Progenitor cell of endocrine pancreas (in vitro differentiated cells): ENCODE measurements at regions not wholly inside any gene's neighbourhood (a gene's known extent, or its start where the extent isn't known, plus 50 kb on each side); places are given as distances from the start of the nearest gene placed in this dataset.

Experiments used
- DNase-seq: peaks from one replicate; pipeline ENCODE4 v3.0.0; 2021; ENCODE audit warnings: low spot score; ENCODE audit not compliant: unreplicated experiment
- H3K27ac Mint-ChIP-seq: 2 replicates; pipeline ENCODE4 v1.8.0; 2021; ENCODE audit warnings: mild to moderate bottlenecking, moderate library complexity, mixed read lengths
- H3K27me3 Mint-ChIP-seq: 2 replicates; pipeline ENCODE4 v1.8.0; 2021; ENCODE audit warnings: mixed read lengths
- H3K36me3 Mint-ChIP-seq: 2 replicates; pipeline ENCODE4 v1.8.0; 2022; ENCODE audit warnings: mixed read lengths; ENCODE audit not compliant: insufficient read depth
- H3K4me1 Mint-ChIP-seq: 2 replicates; pipeline ENCODE4 v1.8.0; 2021; ENCODE audit warnings: low read depth, mixed read lengths
- H3K4me3 Mint-ChIP-seq: 2 replicates; pipeline ENCODE4 v1.8.0; 2021; ENCODE audit warnings: low read depth, mild to moderate bottlenecking, moderate library complexity, mixed read lengths
- H3K9me3 Mint-ChIP-seq: 2 replicates; pipeline ENCODE4 v1.8.0; 2021; ENCODE audit warnings: low read depth, mixed read lengths
- TF ChIP-seq, protein P1 (sequence below): fragments of 200-600 bp; sonication (generic); IDR thresholded peaks from one replicate; pipeline ENCODE4 v1.5.0; 2021; ENCODE audit warnings: antibody characterized with exemption, mild to moderate bottlenecking; ENCODE audit not compliant: unreplicated experiment

GRCh38 chr12:89884952-89885351 is 176.3 kb upstream of the ATP2B1 start:
- H3K9me3 Mint-ChIP-seq = no peaks in the 10 kb centered on the region
- no peak overlapping the region for H3K27ac Mint-ChIP-seq
- TF ChIP-seq, protein P1, sequence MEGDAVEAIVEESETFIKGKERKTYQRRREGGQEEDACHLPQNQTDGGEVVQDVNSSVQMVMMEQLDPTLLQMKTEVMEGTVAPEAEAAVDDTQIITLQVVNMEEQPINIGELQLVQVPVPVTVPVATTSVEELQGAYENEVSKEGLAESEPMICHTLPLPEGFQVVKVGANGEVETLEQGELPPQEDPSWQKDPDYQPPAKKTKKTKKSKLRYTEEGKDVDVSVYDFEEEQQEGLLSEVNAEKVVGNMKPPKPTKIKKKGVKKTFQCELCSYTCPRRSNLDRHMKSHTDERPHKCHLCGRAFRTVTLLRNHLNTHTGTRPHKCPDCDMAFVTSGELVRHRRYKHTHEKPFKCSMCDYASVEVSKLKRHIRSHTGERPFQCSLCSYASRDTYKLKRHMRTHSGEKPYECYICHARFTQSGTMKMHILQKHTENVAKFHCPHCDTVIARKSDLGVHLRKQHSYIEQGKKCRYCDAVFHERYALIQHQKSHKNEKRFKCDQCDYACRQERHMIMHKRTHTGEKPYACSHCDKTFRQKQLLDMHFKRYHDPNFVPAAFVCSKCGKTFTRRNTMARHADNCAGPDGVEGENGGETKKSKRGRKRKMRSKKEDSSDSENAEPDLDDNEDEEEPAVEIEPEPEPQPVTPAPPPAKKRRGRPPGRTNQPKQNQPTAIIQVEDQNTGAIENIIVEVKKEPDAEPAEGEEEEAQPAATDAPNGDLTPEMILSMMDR = no peak
- H3K27me3 Mint-ChIP-seq = no peaks in the 10 kb centered on the region
- no peaks in the 10 kb centered on the region for H3K4me1 Mint-ChIP-seq
- no peaks in the 10 kb centered on the region for H3K36me3 Mint-ChIP-seq
- no peak for DNase-seq
- H3K4me3 Mint-ChIP-seq = no peak overlapping the region

DNA sequence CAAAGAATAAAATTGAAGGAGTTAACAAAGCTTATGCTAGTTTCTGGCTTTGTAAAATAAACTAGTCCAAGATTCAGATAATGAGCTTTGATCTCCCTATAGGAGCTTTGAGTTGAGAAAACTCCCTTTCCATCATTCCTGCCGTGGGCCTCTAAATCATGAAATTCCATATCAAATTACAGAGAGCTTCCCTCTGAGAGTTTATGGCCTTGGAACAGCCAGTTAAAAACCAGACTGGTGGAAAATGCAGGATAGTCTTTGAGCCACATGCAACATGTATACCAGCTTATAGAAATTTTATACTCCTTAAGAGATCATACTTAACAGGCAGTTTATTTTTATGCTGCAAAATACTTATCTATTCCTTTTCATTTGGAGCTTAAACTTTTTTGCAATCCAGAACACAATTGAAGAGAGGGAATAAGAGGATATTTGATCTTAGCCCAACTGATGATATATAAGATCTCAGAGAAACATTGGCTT is 175.8 kb upstream of the ATP2B1 start:
- H3K9me3 Mint-ChIP-seq = no peaks in the 10 kb centered on the region
- H3K27ac Mint-ChIP-seq = no peak overlapping the region
- no peaks in the 10 kb centered on the region for H3K4me1 Mint-ChIP-seq
- H3K27me3 Mint-ChIP-seq = no peaks in the 10 kb centered on the region
- DNase-seq = no peak
- H3K36me3 Mint-ChIP-seq = no peaks in the 10 kb centered on the region
- TF ChIP-seq, protein P1 = no peak
- no peak overlapping the region for H3K4me3 Mint-ChIP-seq

DNA sequence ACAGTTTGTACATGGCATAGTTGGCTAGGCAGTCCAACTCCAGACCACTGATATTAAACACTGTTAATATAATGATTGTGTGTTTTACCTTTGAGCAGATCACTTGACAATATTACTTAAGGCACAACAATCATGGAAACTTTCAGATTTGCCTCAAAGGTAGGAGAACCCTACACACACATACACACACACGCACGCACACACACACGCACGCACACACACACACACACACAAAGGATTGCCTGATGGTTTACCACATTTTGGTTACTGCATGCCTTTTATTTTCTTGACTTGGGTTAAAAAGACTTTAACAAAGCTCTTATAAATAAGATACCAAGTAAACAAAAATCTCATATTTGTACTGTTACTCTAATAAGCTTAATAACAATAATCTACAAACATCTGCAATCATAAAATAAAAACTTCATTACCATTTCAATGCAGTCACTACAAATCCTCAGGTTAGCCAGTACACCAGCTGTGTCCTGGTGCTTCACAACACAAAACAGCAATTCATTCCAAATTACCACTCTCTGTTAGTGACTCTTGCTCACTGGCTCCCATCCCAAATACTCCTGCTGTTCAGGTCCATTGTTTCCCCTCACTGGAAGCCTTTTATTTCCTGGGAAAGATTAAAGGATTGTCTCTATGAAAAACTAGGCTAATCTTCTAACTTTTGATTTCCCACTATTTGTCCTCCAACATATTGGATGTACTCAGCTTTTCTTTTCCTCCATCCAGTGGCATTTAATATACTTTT is 175.2 kb upstream of the ATP2B1 start:
- TF ChIP-seq, protein P1 = no peak
- no peaks in the 10 kb centered on the region for H3K4me1 Mint-ChIP-seq
- H3K36me3 Mint-ChIP-seq = no peaks in the 10 kb centered on the region
- H3K9me3 Mint-ChIP-seq = no peaks in the 10 kb centered on the region
- no peaks in the 10 kb centered on the region for H3K27me3 Mint-ChIP-seq
- DNase-seq = no peak
- H3K4me3 Mint-ChIP-seq = no peak overlapping the region
- H3K27ac Mint-ChIP-seq = no peak overlapping the region

DNA sequence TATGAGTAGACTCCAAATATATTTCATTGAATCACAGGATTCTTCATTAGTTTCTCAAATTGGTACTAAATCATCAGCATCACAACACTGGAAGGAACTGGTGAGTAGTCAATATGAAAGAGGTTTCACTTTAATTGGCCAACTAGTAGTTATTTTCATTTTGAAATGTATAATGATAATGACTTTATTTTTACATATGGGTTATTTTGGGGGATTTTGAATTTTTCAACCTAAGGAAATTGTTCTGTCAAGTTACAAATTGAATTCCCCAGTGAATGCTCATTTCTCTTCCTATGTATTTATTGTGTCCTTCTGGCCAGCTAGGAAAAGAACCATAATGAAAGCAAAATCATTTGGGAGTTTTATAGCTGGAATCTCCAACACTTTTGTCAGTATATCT is 174.2 kb upstream of the ATP2B1 start:
- DNase-seq = no peak
- H3K27ac Mint-ChIP-seq = no peak overlapping the region
- no peaks in the 10 kb centered on the region for H3K36me3 Mint-ChIP-seq
- H3K4me1 Mint-ChIP-seq = no peaks in the 10 kb centered on the region
- H3K27me3 Mint-ChIP-seq = no peaks in the 10 kb centered on the region
- no peaks in the 10 kb centered on the region for H3K9me3 Mint-ChIP-seq
- H3K4me3 Mint-ChIP-seq = no peak overlapping the region
- TF ChIP-seq, protein P1 = no peak

- Mint-ChIP-seq H3K27ac (no peak overlapping the region), H3K4me1 (no peaks in the 10 kb centered on the region), H3K36me3 (no peaks in the 10 kb centered on the region), H3K9me3 (no peaks in the 10 kb centered on the region), H3K27me3 (no peaks in the 10 kb centered on the region), H3K4me3 (no peak overlapping the region)
- no peak for DNase-seq
- TF ChIP-seq, protein P1 = no peak
Measured at GRCh38 chr12:89882050-89882449, 173.4 kb upstream of the ATP2B1 start.
